ENCODE measurements at regions not wholly inside any gene's neighbourhood (a gene's known extent, or its start where the extent isn't known, plus 50 kb on each side); places are given as distances from the start of the nearest gene placed in this dataset.
"Not testable (repeated sequence)": the region's sequence is repeated elsewhere in the genome, so short reads cannot be mapped to it uniquely, and the experiment has no call there.

DNA sequence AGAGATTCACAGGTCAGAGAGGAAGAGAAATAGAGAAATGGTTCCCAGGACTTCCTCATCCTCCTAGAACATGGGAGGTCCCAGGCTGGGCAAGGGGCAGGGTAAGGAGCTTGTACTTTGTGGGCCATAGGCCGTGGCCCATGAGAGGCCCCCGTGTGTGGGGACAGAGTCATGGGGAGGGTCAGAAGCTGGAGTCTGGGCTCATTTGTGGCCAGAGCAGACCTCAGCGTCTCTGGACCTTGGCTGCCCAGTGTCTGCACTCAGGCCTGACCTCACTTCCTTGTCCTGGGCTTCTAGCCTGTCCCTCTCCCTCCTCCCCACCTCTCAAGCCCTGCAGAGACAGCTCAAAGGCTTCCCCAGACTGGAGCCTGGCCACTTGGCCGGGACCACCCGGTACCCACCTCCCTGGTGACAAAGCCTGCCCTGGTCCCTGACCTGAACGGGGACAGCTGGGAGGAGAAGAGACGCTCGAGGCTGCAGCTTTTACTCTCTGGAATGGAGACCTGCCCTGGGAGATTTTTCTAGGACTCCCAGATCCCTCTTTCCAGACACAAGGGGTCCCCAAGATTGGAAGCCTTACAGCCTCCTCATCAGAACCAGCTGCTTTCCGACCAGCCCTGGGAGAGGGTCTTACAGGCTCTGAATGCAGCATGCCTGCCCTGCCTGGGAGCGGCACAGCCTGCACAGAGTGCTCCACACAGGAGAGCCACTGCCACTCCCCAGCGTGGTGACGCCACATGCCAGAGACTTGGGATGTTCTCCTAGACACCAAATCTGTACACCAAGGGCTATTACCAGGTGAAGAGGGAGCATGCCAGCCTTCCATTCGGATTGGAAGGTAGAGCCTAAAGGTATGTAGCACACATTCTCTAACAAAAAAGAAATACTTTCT is 569.0 kb upstream of the B3GAT1 start:
- no peaks in the 10 kb centered on the region for H3K9me3 Mint-ChIP-seq
- no peaks in the 10 kb centered on the region for H3K36me3 Mint-ChIP-seq (ENCODE audit: low read depth)
- intact Hi-C loops (cut with micrococcal nuclease): no loop called here
- no peak overlapping the region for H3K4me3 Mint-ChIP-seq
- H3K27ac Mint-ChIP-seq: no peak overlapping the region
- H3K27me3 Mint-ChIP-seq: no peaks in the 10 kb centered on the region
- no peaks in the 10 kb centered on the region for H3K4me1 Mint-ChIP-seq (ENCODE audit: low read depth)

DNA sequence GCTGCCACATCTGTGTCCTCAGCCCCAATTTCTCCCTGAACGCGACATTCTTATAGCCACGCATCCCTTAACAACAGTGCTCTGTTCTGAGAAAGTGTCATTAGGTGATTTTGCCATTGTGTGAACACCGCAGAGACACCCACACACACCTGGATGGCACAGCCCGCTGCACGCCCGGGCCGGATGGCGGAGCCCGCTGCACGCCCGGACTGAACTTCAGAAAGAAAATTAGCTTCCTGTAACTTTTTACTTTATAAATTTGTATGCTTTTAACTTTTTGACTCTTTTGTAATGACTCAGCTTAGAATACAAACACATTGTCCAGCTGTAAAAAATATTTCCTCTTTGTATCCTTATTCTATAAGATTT is 567.0 kb upstream of the B3GAT1 start:
- H3K9me3 Mint-ChIP-seq; intact Hi-C loops (cut with micrococcal nuclease); H3K27me3 Mint-ChIP-seq; H3K4me3 Mint-ChIP-seq; H3K36me3 Mint-ChIP-seq (ENCODE audit: low read depth); H3K27ac Mint-ChIP-seq; H3K4me1 Mint-ChIP-seq (ENCODE audit: low read depth): not testable (repeated sequence)

DNA sequence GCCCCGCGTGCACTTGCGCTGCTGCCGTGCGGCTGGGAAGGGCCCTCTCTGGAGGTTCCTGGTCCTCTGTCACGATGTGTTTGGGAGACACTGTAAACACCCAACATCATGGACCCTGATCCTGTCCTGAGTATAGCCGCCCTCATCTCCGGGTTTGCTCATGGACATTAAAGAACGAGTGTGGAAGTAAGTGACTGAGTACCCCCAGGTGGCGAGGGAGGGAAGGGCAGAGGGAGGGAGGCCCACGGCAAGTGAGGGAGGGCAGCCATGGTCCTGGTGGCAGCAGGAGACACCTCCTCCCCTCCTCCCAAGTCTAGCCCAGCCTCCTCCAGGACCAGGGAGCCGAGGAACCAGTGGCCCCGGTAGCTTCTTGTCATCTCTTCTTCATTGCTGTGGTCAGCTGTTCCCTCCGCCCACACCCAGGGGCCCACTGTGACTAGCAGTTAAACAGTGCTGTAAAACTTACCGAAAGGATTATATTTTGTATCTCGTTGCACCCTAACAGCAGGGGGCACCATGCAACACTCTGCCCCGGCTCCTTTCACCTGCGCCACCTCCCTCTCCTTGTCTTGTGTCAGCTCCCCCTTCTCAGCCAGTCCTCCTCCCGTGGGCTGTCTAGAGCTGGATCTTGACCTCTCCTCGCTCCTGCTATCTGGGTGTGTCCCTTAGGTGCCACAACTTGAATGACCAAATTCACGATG is 566.5 kb upstream of the B3GAT1 start:
- no peaks in the 10 kb centered on the region for H3K4me1 Mint-ChIP-seq (ENCODE audit: low read depth)
- H3K4me3 Mint-ChIP-seq: no peak overlapping the region
- intact Hi-C loops (cut with micrococcal nuclease): no loop called here
- H3K27me3 Mint-ChIP-seq: no peaks in the 10 kb centered on the region
- no peak overlapping the region for H3K27ac Mint-ChIP-seq
- no peaks in the 10 kb centered on the region for H3K36me3 Mint-ChIP-seq (ENCODE audit: low read depth)
- H3K9me3 Mint-ChIP-seq: no peaks in the 10 kb centered on the region

DNA sequence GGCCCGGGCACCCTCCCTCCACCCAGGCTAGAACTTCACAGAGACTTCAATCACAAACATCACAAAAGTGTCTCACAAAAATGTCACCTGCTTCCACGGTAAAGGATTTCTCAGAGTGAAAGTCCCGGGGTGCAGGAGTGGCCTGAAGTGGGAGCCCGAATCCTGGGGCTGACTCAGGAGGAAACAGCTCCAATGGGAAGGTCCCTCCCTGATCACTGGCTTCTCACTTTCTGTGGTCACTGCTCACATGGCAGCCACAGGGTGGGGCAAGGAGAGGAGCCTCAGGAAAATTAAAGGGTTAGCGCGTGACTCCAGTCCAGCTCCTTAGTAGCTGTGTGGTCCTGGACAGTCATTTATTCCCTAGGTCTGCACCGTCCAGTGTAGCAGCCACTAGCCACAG is 564.5 kb upstream of the B3GAT1 start:
- Mint-ChIP-seq H3K27me3 (no peaks in the 10 kb centered on the region), H3K4me3 (no peak overlapping the region), H3K4me1 (ENCODE audit: low read depth) (no peaks in the 10 kb centered on the region), H3K9me3 (no peaks in the 10 kb centered on the region), H3K36me3 (ENCODE audit: low read depth) (no peaks in the 10 kb centered on the region), H3K27ac (no peak overlapping the region)
- intact Hi-C loops (cut with micrococcal nuclease): no loop called here

DNA sequence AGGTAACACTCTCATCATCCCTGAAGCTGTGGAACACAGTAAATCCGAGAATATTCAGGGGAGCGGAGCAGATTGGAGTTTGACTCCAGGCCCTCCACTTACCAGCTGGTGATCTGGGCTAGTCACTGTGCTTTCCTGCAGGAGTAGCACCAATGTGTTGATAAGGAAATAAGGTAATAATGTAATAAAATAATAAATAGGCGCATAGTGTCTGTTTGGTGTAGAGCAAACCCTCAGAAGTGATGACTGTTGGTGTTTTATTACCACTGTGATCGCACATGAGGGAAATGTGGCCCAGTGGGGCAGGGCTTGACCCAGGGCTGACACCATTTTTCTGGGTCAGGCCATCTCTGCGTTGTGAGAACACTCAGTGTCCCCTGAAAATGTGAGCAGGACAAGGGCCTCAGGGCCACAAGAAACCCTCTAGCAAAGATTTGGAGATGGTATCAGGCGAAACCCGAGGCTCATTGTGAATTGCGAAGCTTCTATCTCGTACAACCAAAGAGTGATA is 563.9 kb upstream of the B3GAT1 start:
- Mint-ChIP-seq H3K27me3 (no peaks in the 10 kb centered on the region), H3K27ac (no peak overlapping the region), H3K9me3 (no peaks in the 10 kb centered on the region), H3K4me1 (ENCODE audit: low read depth) (no peaks in the 10 kb centered on the region), H3K4me3 (no peak overlapping the region), H3K36me3 (ENCODE audit: low read depth) (no peaks in the 10 kb centered on the region)
- intact Hi-C loops (cut with micrococcal nuclease): no loop called here

DNA sequence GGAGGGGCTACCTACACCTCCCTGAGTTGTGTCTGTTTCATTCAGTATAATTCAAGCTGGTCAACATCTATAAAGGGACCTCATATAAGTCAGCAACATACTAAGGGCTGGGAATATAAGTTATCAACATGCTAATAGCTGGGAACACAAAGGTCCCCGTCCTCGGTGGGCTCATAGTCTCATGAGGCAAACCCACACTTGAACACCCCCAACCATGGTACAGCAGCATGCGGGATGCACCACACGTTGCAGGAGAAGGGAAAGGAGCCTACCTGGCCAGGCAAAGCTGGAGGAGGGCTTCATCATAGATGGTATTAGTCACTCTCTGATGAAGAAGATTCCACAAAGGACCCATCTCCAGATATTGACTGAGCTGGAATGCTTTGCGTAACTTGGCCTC is 561.8 kb upstream of the B3GAT1 start:
- no peaks in the 10 kb centered on the region for H3K36me3 Mint-ChIP-seq (ENCODE audit: low read depth)
- H3K4me1 Mint-ChIP-seq (ENCODE audit: low read depth): no peaks in the 10 kb centered on the region
- intact Hi-C loops (cut with micrococcal nuclease): no loop called here
- H3K27ac Mint-ChIP-seq: no peak overlapping the region
- H3K9me3 Mint-ChIP-seq: no peaks in the 10 kb centered on the region
- H3K27me3 Mint-ChIP-seq: no peaks in the 10 kb centered on the region
- no peak overlapping the region for H3K4me3 Mint-ChIP-seq

DNA sequence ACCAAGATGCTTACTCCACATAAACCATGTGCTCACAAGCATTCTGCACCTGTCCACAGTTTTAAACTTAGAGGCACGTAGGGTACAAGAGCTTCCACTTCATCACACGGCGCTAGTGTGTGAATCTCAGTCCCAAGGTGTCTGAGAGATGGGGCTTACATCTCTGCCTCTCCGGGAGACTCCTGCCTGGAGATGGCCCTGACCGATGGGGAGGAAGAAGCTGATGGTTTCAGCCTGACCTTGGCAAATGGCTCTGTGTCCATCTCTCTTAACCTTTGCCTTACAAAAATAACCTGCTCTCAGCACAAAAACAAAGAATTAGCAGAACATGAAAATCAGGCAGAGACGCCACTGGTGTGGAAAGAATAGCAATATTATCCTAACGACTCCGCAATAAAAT is 559.3 kb upstream of the B3GAT1 start:
- Mint-ChIP-seq H3K36me3 (ENCODE audit: low read depth) (no peaks in the 10 kb centered on the region), H3K4me3 (no peak overlapping the region), H3K27me3 (no peaks in the 10 kb centered on the region), H3K9me3 (no peaks in the 10 kb centered on the region), H3K27ac (no peak overlapping the region), H3K4me1 (ENCODE audit: low read depth) (no peaks in the 10 kb centered on the region)
- intact Hi-C loops (cut with micrococcal nuclease): no loop called here

DNA sequence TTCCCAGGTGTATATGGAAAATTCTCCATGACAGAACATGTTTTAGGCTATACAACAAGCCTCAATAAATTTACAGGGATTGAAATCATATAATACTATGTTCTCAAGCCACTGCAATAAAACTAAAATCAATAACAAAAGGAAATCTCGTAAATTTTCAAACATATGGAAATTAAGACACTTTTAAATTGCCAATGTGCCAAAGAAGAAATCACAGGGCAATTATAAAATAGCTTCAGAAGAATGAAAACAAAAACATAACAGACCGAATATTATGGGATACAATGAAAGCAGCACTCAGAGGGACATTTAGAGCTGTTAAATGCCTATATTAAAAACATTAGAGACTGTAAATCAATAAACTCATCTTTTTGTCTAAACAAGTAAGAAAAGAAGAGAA is 555.7 kb upstream of the B3GAT1 start:
- intact Hi-C loops (cut with micrococcal nuclease): no loop called here
- Mint-ChIP-seq H3K4me1 (ENCODE audit: low read depth) (no peaks in the 10 kb centered on the region), H3K4me3 (no peak overlapping the region), H3K27me3 (no peaks in the 10 kb centered on the region), H3K9me3 (no peaks in the 10 kb centered on the region), H3K36me3 (ENCODE audit: low read depth) (no peaks in the 10 kb centered on the region), H3K27ac (no peak overlapping the region)

DNA sequence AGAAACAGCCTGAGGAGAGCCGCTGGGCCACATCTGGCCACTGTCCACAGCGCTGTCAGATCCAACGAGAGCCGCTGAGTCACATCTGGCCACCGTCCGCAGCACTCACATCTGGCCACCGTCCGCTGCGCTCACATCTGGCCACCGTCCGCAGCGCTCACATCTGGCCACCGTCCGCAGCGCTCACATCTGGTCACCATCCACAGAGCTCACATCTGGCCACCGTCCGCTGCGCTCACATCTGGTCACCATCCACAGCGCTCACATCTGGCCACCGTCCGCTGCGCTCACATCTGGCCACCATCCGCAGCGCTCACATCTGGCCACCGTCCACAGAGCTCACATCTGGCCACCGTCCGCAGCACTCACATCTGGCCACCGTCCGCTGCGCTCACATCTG is 549.3 kb upstream of the B3GAT1 start:
- H3K4me3 Mint-ChIP-seq; H3K4me1 Mint-ChIP-seq (ENCODE audit: low read depth); H3K27me3 Mint-ChIP-seq; intact Hi-C loops (cut with micrococcal nuclease); H3K27ac Mint-ChIP-seq; H3K9me3 Mint-ChIP-seq; H3K36me3 Mint-ChIP-seq (ENCODE audit: low read depth): not testable (repeated sequence)

DNA sequence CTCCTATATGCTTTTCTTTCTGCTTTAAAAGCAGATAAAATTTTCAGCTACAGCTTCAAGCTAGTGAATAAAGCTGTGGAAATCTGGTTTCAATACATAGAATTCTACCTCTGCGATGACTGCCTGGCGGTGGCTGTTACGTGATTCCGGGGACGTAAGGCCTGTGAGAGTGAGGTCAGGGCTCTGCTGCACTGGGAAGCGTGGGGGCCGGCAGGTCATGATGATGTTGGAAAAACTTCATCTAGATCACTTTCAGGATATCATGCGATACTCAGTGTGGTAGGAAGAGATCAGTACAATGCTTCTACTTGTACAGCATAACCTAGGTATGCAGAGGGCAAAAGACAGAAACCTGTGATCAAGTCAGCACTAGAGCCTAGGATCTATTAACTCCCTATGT is 546.8 kb upstream of the B3GAT1 start:
- no peaks in the 10 kb centered on the region for H3K4me1 Mint-ChIP-seq (ENCODE audit: low read depth)
- intact Hi-C loops (cut with micrococcal nuclease): no loop called here
- no peaks in the 10 kb centered on the region for H3K27me3 Mint-ChIP-seq
- no peaks in the 10 kb centered on the region for H3K36me3 Mint-ChIP-seq (ENCODE audit: low read depth)
- H3K4me3 Mint-ChIP-seq: no peak overlapping the region
- no peaks in the 10 kb centered on the region for H3K9me3 Mint-ChIP-seq
- no peak overlapping the region for H3K27ac Mint-ChIP-seq

DNA sequence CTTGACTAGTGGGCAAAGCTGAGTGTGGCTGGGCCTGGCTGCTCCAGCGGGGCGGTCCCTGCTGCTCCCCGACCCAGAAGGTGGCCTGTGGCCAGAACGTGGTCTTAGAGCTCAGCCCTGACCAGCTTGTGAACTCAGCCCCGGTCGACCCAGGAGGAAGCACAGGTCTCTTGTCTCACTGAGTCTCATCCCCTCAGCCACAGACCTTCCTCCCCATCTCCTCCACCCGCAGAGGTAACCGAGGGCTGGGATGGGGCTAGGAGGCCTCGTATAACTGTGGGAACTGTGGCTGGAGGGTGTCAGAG is 546.2 kb upstream of the B3GAT1 start:
- Mint-ChIP-seq H3K27me3 (no peaks in the 10 kb centered on the region), H3K9me3 (no peaks in the 10 kb centered on the region), H3K36me3 (ENCODE audit: low read depth) (no peaks in the 10 kb centered on the region), H3K27ac (no peak overlapping the region), H3K4me1 (ENCODE audit: low read depth) (no peaks in the 10 kb centered on the region), H3K4me3 (no peak overlapping the region)
- intact Hi-C loops (cut with micrococcal nuclease): no loop called here

DNA sequence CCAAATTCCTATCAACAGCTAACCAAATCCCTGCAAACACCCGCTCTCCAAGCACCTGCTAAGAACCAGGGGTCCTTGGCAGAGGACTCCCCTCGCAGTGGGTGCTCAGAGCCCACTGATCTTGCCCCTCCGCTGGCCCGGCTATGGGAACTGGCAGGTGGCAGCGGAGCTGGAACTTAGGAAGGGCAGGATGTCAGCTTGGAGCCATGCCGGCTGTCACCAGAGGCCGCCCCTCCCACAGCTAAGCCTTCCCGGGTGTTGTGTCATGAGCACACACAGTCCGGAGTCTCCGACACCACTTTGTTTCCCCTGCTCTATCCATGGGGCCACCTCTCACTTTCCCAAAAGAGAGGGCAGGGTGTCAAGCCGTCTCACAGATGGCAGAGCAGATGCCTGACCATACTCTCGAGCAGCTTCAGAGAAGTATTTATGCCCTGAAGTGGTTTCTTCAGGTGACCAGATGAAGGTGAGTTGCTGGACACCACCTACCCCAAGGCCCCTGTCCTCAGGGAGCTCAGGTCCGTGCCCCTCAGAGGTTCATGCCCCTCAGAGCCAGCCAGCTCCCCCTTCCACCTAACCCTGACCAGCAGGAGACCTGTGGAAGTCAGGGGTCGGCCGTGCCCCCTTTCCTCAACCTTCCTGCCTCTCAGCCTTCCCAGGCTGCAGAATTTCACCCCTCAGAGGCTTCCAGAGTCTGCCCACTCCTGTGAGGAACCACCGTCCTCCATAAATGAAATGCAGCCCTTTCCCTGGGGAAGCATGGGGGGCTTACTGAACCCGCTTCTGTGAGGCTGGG is 545.7 kb upstream of the B3GAT1 start:
- Mint-ChIP-seq H3K4me3 (no peak overlapping the region), H3K27me3 (no peaks in the 10 kb centered on the region), H3K9me3 (no peaks in the 10 kb centered on the region), H3K36me3 (ENCODE audit: low read depth) (no peaks in the 10 kb centered on the region), H3K27ac (no peak overlapping the region), H3K4me1 (ENCODE audit: low read depth) (no peaks in the 10 kb centered on the region)
- intact Hi-C loops (cut with micrococcal nuclease): no loop called here

DNA sequence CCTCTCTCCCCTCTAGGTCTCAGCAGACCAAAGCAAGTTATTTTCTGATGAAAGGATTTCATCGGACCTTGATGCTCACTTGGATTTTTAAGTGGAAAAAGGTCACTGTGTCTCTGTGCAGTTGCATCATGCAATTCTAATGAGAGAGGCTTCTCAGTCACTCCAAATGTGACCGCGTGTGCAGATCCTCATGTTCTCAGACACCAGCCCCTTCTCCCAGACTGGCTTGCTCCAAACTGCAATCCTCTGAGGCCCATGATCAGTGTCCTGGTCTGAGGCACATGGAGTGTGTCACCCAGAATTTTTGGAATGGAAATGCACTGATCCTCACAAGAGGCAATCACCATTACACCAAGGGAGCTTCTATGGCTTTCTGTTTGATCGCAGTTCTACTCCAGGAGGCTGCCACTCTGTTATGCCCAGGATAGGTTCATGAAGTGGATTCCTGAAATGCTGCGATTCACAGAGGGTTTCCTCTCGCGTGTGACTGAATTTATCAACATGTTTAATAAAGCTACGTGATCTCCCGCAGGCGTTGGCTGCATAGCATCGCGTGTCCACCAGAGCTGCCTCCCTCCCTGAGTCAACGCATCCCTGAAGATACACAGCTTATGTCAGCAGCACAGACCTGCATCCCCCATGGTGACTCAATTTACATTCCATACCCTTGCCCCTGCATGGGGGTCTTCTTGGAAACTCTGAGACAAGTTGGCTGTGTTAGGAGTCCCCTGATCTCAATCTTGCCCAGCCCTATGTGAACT is 544.6 kb upstream of the B3GAT1 start:
- intact Hi-C loops (cut with micrococcal nuclease): no loop called here
- Mint-ChIP-seq H3K27ac (no peak overlapping the region), H3K9me3 (no peaks in the 10 kb centered on the region), H3K36me3 (ENCODE audit: low read depth) (no peaks in the 10 kb centered on the region), H3K4me3 (no peak overlapping the region), H3K4me1 (ENCODE audit: low read depth) (no peaks in the 10 kb centered on the region), H3K27me3 (no peaks in the 10 kb centered on the region)

DNA sequence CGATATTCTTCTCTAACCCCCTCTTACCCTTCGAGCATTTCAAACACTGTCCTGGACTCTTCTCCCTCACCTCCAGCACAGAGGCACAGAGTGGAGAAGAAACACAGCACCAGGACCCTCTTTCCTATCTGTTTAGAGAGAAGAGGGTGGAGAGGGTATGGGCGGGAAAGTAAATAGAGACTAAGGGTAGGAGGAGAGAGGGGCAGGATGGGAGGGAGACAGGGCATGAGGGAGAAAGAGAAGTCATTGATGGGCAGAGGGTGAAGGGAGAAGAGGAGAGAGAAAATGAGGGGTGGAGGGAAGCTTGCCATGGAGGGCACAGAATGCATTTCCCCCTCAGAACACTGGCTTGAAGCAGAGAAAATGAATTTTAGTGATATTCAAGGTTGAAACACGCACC is 543.9 kb upstream of the B3GAT1 start:
- H3K4me1 Mint-ChIP-seq (ENCODE audit: low read depth); H3K36me3 Mint-ChIP-seq (ENCODE audit: low read depth); H3K4me3 Mint-ChIP-seq; H3K27ac Mint-ChIP-seq; intact Hi-C loops (cut with micrococcal nuclease); H3K27me3 Mint-ChIP-seq; H3K9me3 Mint-ChIP-seq: not testable (repeated sequence)

All from dendritic cell treated with granulocyte-macrophage colony-stimulating factor and Interleukin-4, amounts not matched to agents 40 ng/mL and 50 ng/mL, for 4 days (primary cell).